AG04450 (cell line): ENCODE measurements at regions not wholly inside any gene's neighbourhood (a gene's known extent, or its start where the extent isn't known, plus 50 kb on each side); places are given as distances from the start of the nearest gene placed in this dataset.

ENCODE experiments used
- CTCF ChIA-PET: fragments of 300-600, 350-600 bp; formaldehyde crosslinking; extraction: SDS; loops from one replicate; lab custom pipeline; 2022; ENCODE audit warnings: antibody characterized with exemption, inconsistent platforms; lab: Charles Lee
- POLR2A ChIA-PET: fragments of 350-600 bp; formaldehyde crosslinking; extraction: SDS; loops from one replicate; lab custom pipeline; 2021; ENCODE audit warnings: antibody characterized with exemption, inconsistent platforms; lab: Yijun Ruan, JAX
- DNase-seq: peaks from one replicate; pipeline ENCODE4 v3.0.0-alpha.2; 2011; ENCODE audit warnings: low read depth, low spot score
- H3K27ac ChIP-seq: one replicate; pipeline ENCODE4 v1.5.1; 2012; ENCODE audit warnings: low read depth, low read length, control low read depth
- H3K27me3 ChIP-seq: one replicate; pipeline ENCODE4 v1.6.0; 2012; ENCODE audit warnings: low read length; ENCODE audit not compliant: control insufficient read depth, insufficient read depth
- H3K4me3 ChIP-seq: 2 replicates; pipeline ENCODE4 v1.5.1; 2011; ENCODE audit warnings: mild to moderate bottlenecking, low read depth, low read length, control low read depth
- H3K9me3 ChIP-seq: 2 replicates; pipeline ENCODE4 v1.5.1; 2012; ENCODE audit warnings: low read length; ENCODE audit not compliant: control insufficient read depth, insufficient read depth
- CTCF ChIP-seq: IDR thresholded peaks from 2 replicates; pipeline ENCODE4 v1.5.1; 2011; ENCODE audit warnings: low read depth, low read length, control low read depth, inconsistent platforms

GRCh38 chrX:39910651-39911050, 187.1 kb downstream of the BCOR start:
- TF ChIP-seq CTCF = no peak
- ChIA-PET POLR2A (no interaction called here), CTCF (no interaction called here)
- Histone ChIP-seq H3K9me3 (no peaks in the 10 kb centered on the region; the same call in 1 of the 2 replicates), H3K27me3 (no peaks in the 10 kb centered on the region), H3K27ac (no peak overlapping the region), H3K4me3 (no peak overlapping the region)
- DNase-seq = no peak

GRCh38 chrX:39911278-39911897, 186.4 kb downstream of the BCOR start:
- POLR2A ChIA-PET = no interaction called here
- CTCF ChIA-PET = no interaction called here
- H3K4me3 ChIP-seq = no peak overlapping the region
- H3K27ac ChIP-seq = no peak overlapping the region
- no peaks in the 10 kb centered on the region for H3K27me3 ChIP-seq
- no peak for DNase-seq
- H3K9me3 ChIP-seq = no peaks in the 10 kb centered on the region; the same call in 1 of the 2 replicates
- no peak for TF ChIP-seq CTCF

- ChIA-PET POLR2A (no interaction called here), CTCF (no interaction called here)
- H3K4me3 ChIP-seq = no peak overlapping the region
- DNase-seq = no peak
- no peaks in the 10 kb centered on the region for H3K27me3 ChIP-seq
- H3K9me3 ChIP-seq = no peaks in the 10 kb centered on the region; the same call in 1 of the 2 replicates
- H3K27ac ChIP-seq = no peak overlapping the region
- no peak for TF ChIP-seq CTCF
Observed at GRCh38 chrX:39912126-39912525, 185.6 kb downstream of the BCOR start.

- DNase-seq = no peak
- H3K27me3 ChIP-seq = peaks cover under 1% of the 10 kb centered on the region
- H3K4me3 ChIP-seq = no peak overlapping the region
- POLR2A ChIA-PET = no interaction called here
- CTCF ChIA-PET = no interaction called here
- H3K9me3 ChIP-seq = no peaks in the 10 kb centered on the region; the same call in 1 of the 2 replicates
- no peak for TF ChIP-seq CTCF
- H3K27ac ChIP-seq = no peak overlapping the region
Observed at GRCh38 chrX:39915081-39915480, 182.7 kb downstream of the BCOR start.

- no peak overlapping the region for H3K27ac ChIP-seq
- CTCF ChIA-PET = no interaction called here
- no peak for TF ChIP-seq CTCF
- POLR2A ChIA-PET = no interaction called here
- no peak overlapping the region for H3K4me3 ChIP-seq
- DNase-seq = no peak
- H3K27me3 ChIP-seq = peaks cover 2% of the 10 kb centered on the region
- no peaks in the 10 kb centered on the region; the same call in 1 of the 2 replicates for H3K9me3 ChIP-seq
Observed at GRCh38 chrX:39915596-39915995, 182.2 kb downstream of the BCOR start.
